ENCODE measurements at regions not wholly inside any gene's neighbourhood (a gene's known extent, or its start where the extent isn't known, plus 50 kb on each side); places are given as distances from the start of the nearest gene placed in this dataset.
"Not testable (repeated sequence)": the region's sequence is repeated elsewhere in the genome, so short reads cannot be mapped to it uniquely, and the experiment has no call there.

DNA sequence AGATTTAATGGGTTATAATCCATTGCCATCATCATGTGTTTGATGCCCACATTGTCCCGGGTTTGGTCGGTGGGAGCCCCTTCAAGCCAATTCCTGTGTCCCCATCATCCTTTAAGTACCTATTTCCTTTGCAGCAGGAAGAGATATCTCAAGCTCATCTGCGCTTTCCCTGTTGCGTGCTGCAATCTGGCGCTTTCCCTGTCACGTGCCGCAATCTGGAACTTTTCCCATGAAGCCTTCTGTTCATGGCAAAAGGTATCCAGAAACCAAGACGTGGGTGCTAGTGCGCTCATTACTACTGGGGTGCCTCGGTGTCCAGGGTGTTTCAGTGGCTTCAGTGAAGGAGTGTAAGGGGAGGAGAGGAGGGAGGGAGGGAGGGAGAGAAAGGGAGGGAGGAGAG lies 174.6 kb upstream of the ZNF469 start:
- Histone ChIP-seq H3K4me3 (ENCODE audit: low read depth, low read length) (no peak overlapping the region), H3K36me3 (ENCODE audit: control insufficient read depth, insufficient read depth, low read length) (no peaks in the 10 kb centered on the region), H3K4me1 (no peaks in the 10 kb centered on the region), H3K79me2 (no peaks in the 10 kb centered on the region), H3K27me3 (ENCODE audit: control insufficient read depth, insufficient read depth, low read length) (no peaks in the 10 kb centered on the region), H3K9me3 (ENCODE audit: control insufficient read depth, low read length) (no peaks in the 10 kb centered on the region), H2AFZ (no peak overlapping the region), H3K9ac (no peak overlapping the region), H3K27ac (no peak overlapping the region), H3K4me2 (ENCODE audit: low read length) (no peak overlapping the region)
- TF ChIP-seq CTCF (IDR thresholded peaks at IDR 0.05) = no peak

GRCh38 chr16:88208776-88209175 lies 174.0 kb upstream of the ZNF469 start:
- not testable (repeated sequence) for H3K4me2 ChIP-seq (ENCODE audit: low read length); H3K9ac ChIP-seq; H2AFZ ChIP-seq; H3K79me2 ChIP-seq; H3K4me3 ChIP-seq (ENCODE audit: low read depth, low read length); H3K9me3 ChIP-seq (ENCODE audit: control insufficient read depth, low read length); H3K36me3 ChIP-seq (ENCODE audit: control insufficient read depth, insufficient read depth, low read length); H3K4me1 ChIP-seq; H3K27me3 ChIP-seq (ENCODE audit: control insufficient read depth, insufficient read depth, low read length); H3K27ac ChIP-seq

- not testable (repeated sequence) for H3K36me3 ChIP-seq (ENCODE audit: control insufficient read depth, insufficient read depth, low read length); H3K27me3 ChIP-seq (ENCODE audit: control insufficient read depth, insufficient read depth, low read length); H3K9ac ChIP-seq; H3K4me1 ChIP-seq; H3K79me2 ChIP-seq; H2AFZ ChIP-seq; H3K9me3 ChIP-seq (ENCODE audit: control insufficient read depth, low read length); H3K4me3 ChIP-seq (ENCODE audit: low read depth, low read length); H3K4me2 ChIP-seq (ENCODE audit: low read length); H3K27ac ChIP-seq
These were observed 173.2 kb upstream of the ZNF469 start for GRCh38 chr16:88209579-88209978.

DNA sequence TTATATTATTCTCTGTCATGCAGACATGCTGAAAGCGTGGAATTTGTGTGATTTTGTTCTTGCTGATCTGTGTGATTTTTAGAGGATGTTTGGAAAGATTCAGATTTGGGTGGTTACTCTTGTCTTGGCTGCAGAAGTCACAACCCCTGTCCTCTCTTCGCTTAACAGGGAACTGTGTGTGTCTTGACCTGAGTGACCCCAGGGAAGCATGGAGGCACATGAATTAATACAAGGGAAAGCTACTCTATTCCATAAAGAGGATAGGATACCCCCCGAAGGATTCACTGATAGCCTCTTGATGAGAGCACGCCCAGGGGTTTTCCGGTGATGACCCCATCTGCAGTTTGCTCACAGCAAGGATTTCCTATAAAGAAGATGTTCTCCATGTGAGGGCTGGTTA lies 168.8 kb upstream of the ZNF469 start:
- H3K9ac ChIP-seq; H3K27me3 ChIP-seq (ENCODE audit: control insufficient read depth, insufficient read depth, low read length); H3K36me3 ChIP-seq (ENCODE audit: control insufficient read depth, insufficient read depth, low read length); H3K4me1 ChIP-seq; H3K9me3 ChIP-seq (ENCODE audit: control insufficient read depth, low read length); H3K4me3 ChIP-seq (ENCODE audit: low read depth, low read length); H3K4me2 ChIP-seq (ENCODE audit: low read length); H3K79me2 ChIP-seq; H3K27ac ChIP-seq; H2AFZ ChIP-seq: not testable (repeated sequence)

DNA sequence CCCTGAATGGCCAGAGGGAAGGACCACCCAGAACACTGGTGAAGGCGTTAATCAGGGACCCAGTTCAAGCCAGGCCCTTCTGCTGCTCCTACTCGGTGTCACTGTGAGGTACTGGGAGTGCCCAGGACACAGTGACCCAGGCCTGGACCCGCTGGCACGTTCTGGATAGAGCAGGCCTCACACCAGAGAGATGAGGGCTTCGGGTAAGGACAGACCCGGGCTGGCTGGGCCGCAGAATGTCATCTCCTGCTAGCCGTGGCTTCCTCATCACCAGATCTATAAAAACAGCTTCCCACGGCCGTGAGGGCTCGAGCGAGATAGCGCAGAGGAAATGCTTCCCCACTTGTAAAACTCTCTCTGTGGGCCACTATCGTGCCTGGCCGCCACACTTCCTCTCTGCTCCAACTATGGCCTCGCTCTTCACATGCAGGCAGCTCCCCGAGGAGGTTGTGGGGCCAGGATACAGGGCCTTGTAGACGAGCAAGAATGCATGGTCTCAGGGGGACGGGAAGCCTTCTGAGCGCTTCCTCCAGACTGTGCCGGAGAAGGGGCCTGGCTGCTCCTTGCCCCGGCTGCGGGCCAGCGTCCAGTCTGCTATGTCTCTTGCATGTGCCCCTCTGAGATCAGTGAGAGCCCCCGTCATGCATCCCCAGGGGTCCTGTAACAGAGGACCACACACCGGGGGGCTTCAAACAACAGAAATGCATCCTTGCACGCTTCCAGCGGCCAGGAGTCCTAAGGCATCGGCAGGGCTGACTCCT lies 161.6 kb upstream of the ZNF469 start:
- not testable (repeated sequence) for H3K36me3 ChIP-seq (ENCODE audit: control insufficient read depth, insufficient read depth, low read length); H3K27me3 ChIP-seq (ENCODE audit: control insufficient read depth, insufficient read depth, low read length); H3K9ac ChIP-seq; H3K4me3 ChIP-seq (ENCODE audit: low read depth, low read length); H3K4me1 ChIP-seq; H3K27ac ChIP-seq; H2AFZ ChIP-seq; H3K4me2 ChIP-seq (ENCODE audit: low read length); H3K79me2 ChIP-seq; H3K9me3 ChIP-seq (ENCODE audit: control insufficient read depth, low read length)

DNA sequence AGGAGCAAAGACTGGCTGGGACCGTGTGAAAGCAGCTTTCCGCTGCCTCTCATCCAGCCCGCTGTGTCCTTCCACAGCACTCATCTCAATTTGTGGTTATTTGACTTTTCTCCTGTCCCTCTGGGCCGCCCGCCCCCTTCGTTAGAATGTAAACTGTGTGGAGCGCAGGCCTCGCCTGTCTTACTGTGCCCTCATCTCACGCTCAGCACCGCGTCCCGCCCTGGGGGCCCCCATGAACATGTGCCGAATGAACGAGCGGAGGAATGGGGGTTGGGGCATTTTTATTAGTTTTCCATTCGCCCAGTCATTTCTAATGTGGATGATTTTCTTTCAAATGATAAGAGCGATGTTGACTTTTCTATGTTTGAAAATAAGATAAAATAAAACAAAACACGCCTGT lies 159.1 kb upstream of the ZNF469 start:
- H3K4me3 ChIP-seq (ENCODE audit: low read depth, low read length); H3K79me2 ChIP-seq; H3K4me1 ChIP-seq; H3K27me3 ChIP-seq (ENCODE audit: control insufficient read depth, insufficient read depth, low read length); H3K36me3 ChIP-seq (ENCODE audit: control insufficient read depth, insufficient read depth, low read length); H3K27ac ChIP-seq; H3K4me2 ChIP-seq (ENCODE audit: low read length); H3K9ac ChIP-seq; H3K9me3 ChIP-seq (ENCODE audit: control insufficient read depth, low read length); H2AFZ ChIP-seq: not testable (repeated sequence)

GRCh38 chr16:88224131-88224898 lies 158.4 kb upstream of the ZNF469 start:
- H3K9ac ChIP-seq; H3K4me2 ChIP-seq (ENCODE audit: low read length); H3K27ac ChIP-seq; H3K36me3 ChIP-seq (ENCODE audit: control insufficient read depth, insufficient read depth, low read length); H3K4me3 ChIP-seq (ENCODE audit: low read depth, low read length); H2AFZ ChIP-seq; H3K79me2 ChIP-seq; H3K4me1 ChIP-seq; H3K9me3 ChIP-seq (ENCODE audit: control insufficient read depth, low read length); H3K27me3 ChIP-seq (ENCODE audit: control insufficient read depth, insufficient read depth, low read length): not testable (repeated sequence)

DNA sequence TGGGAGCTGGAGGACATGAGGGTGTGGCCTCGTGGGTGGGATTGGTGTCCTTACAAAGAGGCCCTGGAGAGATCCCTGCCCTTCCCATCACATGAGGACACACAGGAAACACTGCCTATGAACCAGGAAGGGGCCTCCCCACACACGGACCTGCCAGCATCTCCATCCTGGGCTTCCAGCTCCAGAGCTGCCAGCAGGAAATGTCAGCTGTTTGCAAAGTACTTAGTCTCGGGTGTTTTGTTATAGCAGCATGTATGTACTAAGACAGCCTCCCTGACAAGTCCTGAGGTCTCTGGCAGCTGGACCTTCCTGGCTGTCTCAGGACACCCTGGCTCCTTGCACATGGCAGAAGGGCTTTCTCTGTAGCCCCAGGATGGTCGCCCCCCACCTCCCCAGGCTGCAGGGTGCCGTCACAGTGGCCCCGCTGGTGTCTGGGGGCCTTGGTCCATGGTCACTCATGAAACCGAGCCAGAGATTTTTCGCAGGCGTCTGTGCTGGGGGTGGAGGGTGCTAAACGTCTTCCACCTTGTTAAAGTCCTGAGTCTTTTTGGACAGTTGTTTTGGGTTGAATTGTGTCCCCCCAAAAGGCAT lies 157.0 kb upstream of the ZNF469 start:
- not testable (repeated sequence) for H3K4me1 ChIP-seq; H3K27ac ChIP-seq; H2AFZ ChIP-seq; H3K9ac ChIP-seq; H3K36me3 ChIP-seq (ENCODE audit: control insufficient read depth, insufficient read depth, low read length); H3K79me2 ChIP-seq; H3K4me3 ChIP-seq (ENCODE audit: low read depth, low read length); H3K9me3 ChIP-seq (ENCODE audit: control insufficient read depth, low read length); H3K27me3 ChIP-seq (ENCODE audit: control insufficient read depth, insufficient read depth, low read length); H3K4me2 ChIP-seq (ENCODE audit: low read length)

DNA sequence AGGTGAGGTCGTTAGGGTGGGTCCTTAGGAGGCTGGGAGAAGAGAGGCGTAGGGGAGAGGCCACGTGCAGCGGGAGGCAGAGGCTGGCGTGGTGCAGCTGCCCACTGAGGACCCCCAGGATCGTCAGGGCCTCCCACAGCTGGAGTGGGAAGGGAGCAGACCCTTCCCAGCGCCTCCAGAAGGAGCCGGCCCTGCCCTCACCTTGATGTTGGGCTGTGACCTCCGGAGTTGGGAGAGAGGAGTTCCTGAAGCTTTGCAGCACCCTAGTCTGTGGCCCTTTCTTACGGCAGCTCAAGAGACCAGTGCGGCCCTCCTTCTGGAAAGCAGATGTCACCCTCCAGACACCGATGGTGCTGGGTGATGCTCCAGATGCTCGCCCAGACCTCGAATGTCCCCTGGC lies 156.5 kb upstream of the ZNF469 start:
- not testable (repeated sequence) for H3K4me2 ChIP-seq (ENCODE audit: low read length); H3K9ac ChIP-seq; H3K9me3 ChIP-seq (ENCODE audit: control insufficient read depth, low read length); H3K27ac ChIP-seq; H3K4me1 ChIP-seq; H3K79me2 ChIP-seq; H3K4me3 ChIP-seq (ENCODE audit: low read depth, low read length); H3K27me3 ChIP-seq (ENCODE audit: control insufficient read depth, insufficient read depth, low read length); H3K36me3 ChIP-seq (ENCODE audit: control insufficient read depth, insufficient read depth, low read length); H2AFZ ChIP-seq

- H3K79me2 ChIP-seq; H3K9ac ChIP-seq; H3K4me1 ChIP-seq; H3K27me3 ChIP-seq (ENCODE audit: control insufficient read depth, insufficient read depth, low read length); H3K4me2 ChIP-seq (ENCODE audit: low read length); H2AFZ ChIP-seq; H3K36me3 ChIP-seq (ENCODE audit: control insufficient read depth, insufficient read depth, low read length); H3K9me3 ChIP-seq (ENCODE audit: control insufficient read depth, low read length); H3K27ac ChIP-seq; H3K4me3 ChIP-seq (ENCODE audit: low read depth, low read length): not testable (repeated sequence)
These were observed 155.6 kb upstream of the ZNF469 start for GRCh38 chr16:88227026-88227721.
